ENCODE measurements at regions not wholly inside any gene's neighbourhood (a gene's known extent, or its start where the extent isn't known, plus 50 kb on each side); places are given as distances from the start of the nearest gene placed in this dataset.

- DNase-seq (ENCODE audit: low read depth) = no peak
Observed at GRCh38 chr20:40156600-40157317, 532.3 kb downstream of the MAFB start.

- DNase-seq (ENCODE audit: low read depth) = no peak
Observed at GRCh38 chr20:40154514-40154913, 534.5 kb downstream of the MAFB start.

- DNase-seq (ENCODE audit: low read depth) = no peak
Observed at GRCh38 chr20:40148886-40149285, 540.1 kb downstream of the MAFB start.

- no peak for DNase-seq (ENCODE audit: low read depth)
Observed at GRCh38 chr20:40146071-40146470, 543.0 kb downstream of the MAFB start.

- no peak for DNase-seq (ENCODE audit: low read depth)
Observed at GRCh38 chr20:40144581-40144980, 544.5 kb downstream of the MAFB start.

DNA sequence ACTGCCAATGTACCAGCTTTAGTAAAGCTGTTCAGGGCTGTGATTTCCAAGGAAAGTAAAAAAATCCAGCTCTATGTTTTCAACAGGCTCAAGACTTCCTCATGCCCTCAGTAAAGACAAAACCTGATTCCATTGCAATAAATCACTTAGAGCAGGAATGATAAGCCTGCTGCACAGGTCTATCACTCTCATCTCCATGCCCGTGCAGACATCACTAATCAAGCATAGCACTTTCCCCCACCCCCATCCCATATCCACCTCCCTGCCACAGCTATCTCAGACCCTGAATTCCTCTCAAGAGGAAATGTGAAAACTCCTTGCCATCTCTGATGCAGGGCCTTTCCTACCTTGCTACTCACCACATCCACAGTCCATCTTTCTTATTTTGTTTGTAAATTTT is 554.9 kb downstream of the MAFB start:
- no peak for DNase-seq (ENCODE audit: low read depth)

GRCh38 chr20:40120827-40121226 is 568.2 kb downstream of the MAFB start:
- no peak for DNase-seq (ENCODE audit: low read depth)

- DNase-seq (ENCODE audit: low read depth) = no peak
Observed at GRCh38 chr20:40111282-40111681, 577.8 kb downstream of the MAFB start.

DNA sequence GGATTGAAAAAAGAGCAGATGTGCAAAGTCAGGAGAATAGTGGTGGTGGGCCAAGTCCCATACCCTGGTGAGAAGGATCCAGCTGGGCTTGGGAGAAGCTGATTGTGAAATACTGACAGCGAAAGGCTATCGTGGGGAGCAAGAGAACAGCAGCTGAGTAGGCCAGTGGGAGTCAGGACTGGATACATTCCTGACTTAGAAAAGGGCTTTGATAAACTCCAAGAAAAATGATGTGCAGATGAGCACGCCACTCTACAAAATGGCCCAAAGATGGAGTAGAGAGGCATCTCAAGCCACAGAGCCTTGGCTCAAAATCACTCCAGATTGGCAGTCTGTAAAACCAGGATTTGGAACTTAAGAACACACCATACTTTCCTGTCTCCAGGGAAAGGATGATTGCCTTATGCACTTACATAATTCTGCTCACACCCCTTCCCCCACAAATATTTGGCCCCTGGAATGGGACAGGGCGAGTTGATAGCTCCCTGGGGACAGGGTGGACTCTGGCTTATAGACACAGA is 578.7 kb downstream of the MAFB start:
- no peak for DNase-seq (ENCODE audit: low read depth)

- DNase-seq (ENCODE audit: low read depth) = no peak
Observed at GRCh38 chr20:40109136-40109535, 579.9 kb downstream of the MAFB start.

GRCh38 chr20:40108321-40108720 is 580.7 kb downstream of the MAFB start:
- DNase-seq (ENCODE audit: low read depth) = no peak

- DNase-seq (ENCODE audit: low read depth) = no peak
Observed at GRCh38 chr20:40104959-40105358, 584.1 kb downstream of the MAFB start.

DNA sequence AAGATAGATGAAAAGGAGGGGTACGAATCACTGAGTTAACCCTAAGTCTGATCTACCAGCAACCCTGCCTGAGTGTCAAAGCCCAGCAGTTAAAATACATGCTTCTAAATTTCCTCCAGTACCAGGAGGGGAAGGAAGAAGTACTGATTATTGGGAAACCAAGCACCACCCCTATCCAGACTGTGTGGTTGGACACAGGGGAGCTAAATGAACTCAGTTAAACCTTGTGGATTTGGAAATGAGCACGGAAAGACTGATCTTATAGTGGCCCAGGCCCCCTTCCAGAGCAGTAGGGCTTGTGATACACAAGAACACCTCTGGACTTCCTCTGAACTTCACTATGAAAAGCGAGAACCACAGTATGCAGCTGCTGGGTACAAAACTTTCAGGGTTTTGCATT is 585.6 kb downstream of the MAFB start:
- no peak for DNase-seq (ENCODE audit: low read depth)

DNA sequence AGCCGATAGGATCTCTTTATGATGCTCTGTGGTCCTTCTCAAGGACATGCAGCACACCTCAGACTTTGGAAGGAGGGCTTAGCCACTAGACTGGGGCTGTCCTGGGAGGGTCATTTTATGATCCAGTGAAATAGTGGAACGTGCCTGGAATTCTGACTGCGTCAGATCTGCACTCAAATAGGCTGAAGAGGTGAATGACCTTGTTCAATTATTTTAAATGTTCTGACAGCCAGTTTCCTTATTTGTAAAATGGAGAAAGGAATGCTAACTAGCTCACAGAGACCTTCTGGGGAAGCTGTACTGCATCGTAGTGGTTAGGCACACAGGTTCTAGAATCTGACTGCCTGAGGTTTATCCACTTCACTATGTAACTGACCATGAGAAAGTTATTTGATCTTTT is 587.5 kb downstream of the MAFB start:
- DNase-seq (ENCODE audit: low read depth) = no peak

GRCh38 chr20:40100261-40100660 is 588.8 kb downstream of the MAFB start:
- DNase-seq (ENCODE audit: low read depth) = no peak

- DNase-seq (ENCODE audit: low read depth) = no peak
Observed at GRCh38 chr20:40090236-40090635, 598.8 kb downstream of the MAFB start.

DNA sequence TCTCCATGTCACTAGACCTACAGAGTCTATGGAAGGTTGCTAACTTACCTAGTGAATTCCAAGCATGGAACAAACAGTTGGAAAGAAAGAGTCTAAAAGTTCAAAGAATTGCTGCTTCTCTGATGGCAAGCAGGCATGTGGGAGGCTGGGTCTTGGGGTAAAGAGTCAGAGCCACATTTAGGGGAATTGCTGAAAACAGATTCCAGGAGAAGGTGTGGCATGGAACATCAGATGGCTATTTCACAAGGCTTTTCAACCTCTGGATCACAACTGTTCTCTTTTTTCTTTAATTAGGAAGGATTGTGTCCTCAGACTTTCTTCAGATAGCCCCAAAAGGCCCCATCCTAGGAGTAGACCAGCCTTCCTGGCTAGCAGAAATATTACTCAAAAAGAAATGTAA is 601.5 kb downstream of the MAFB start:
- DNase-seq (ENCODE audit: low read depth) = no peak

GRCh38 chr20:40085513-40085912 is 603.5 kb downstream of the MAFB start:
- no peak for DNase-seq (ENCODE audit: low read depth)

DNA sequence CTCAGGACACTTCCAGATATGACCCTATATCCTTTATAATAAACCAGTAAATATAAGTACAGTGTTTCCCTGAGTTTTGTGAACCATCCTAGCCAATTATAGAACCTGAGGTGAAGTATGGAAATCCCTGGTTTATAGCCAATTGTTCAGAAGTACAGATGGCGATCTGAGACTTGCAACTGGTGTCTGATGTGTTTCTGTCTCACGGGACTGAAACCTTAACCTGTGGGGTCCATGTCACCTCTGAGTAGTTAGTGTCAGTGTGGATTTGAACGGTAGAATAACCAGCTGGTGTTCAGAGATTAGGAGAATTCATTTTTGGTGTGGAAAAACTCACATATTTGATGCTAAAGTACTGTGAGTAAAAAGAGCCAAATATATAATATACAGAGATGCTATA is 606.6 kb downstream of the MAFB start:
- no peak for DNase-seq (ENCODE audit: low read depth)

DNA sequence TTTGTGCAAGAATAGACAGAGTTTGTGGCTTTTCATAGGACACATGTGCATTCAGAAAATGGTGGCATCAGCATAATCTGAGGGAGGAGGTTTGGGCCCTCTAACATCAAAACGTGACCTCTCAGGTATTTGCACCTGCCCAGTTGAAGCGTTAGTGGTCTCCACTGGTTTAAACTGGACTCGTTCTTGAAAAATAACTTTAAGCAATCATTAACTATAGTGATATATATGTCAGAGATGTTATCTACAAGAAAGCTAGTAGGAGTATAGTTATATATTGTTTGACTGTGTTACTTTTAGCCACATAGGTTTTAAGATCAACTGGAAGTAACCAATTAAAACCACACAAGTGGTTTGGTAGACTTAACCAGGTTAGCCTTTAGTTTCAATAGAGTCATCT is 607.4 kb downstream of the MAFB start:
- no peak for DNase-seq (ENCODE audit: low read depth)

GRCh38 chr20:40080041-40080652 is 608.9 kb downstream of the MAFB start:
- no peak for DNase-seq (ENCODE audit: low read depth)

DNA sequence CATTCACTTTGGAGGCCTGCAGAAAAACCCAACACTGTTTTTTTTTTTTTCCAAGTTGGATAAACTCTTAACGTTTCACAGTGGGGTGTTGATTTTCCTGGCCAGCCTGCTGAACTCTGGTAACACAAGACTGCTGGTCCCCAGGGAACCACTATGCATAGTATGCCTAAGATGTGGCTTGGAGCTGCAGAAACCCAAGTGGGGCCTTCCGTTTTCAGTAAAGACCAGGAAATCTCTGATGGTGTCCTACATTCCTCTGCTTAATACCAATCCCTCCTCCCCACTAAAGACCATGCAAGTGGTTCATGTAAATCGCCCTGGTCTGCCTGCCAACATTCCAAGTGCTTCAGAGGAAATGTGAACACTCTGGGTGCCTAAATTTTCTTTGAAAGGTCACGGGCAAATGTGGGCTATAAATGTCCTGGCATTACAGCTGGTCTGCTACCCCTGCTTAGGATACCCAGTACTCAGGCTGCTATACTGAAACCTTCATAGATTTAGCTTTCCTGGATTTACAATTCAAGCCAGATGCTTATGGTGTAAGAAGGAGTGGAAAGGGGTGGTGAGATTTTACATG is 615.4 kb downstream of the MAFB start:
- DNase-seq (ENCODE audit: low read depth) = no peak

DNA sequence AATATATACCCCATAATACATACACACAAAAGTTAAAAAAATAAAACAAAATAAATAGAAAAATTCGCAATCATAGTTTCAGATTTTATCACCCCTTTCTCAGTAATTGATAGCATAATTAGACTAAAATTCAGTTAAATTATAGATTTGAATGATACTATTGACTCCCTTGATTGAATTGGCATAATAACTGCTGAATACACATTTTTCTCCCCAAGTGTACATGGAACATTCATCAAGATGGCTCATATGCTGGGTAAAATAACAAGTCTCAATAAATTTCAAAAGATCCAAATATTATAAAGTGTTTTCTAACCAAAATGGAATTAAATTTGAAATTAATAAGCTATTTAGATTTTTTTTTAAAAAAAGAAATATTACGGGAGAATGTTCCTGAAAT is 616.1 kb downstream of the MAFB start:
- no peak for DNase-seq (ENCODE audit: low read depth)

GRCh38 chr20:40056171-40056570 is 632.9 kb downstream of the MAFB start:
- no peak for DNase-seq (ENCODE audit: low read depth)

Data from activated T-helper 9 cell treated with anti-CD3 and anti-CD28 coated beads, Interleukin-2, amount 50 U/mL, for 16 hours (primary cell).